Small intestine (tissue), 7 donors: ENCODE measurements at regions not wholly inside any gene's neighbourhood (a gene's known extent, or its start where the extent isn't known, plus 50 kb on each side); places are given as distances from the start of the nearest gene placed in this dataset.

Experiments used
- DNase-seq, 2 donors: peaks; one replicate each; pipeline versions ENCODE4 v3.0.0 to v3.0.0-alpha.2; 2013
- FAIRE-seq: peaks from 2 replicates; lab custom pipeline; 2012; peaks lifted over from hg19 to GRCh38; lab: Jason Lieb, UNC
- H3K27ac ChIP-seq, 3 donors: one replicate each; pipeline ENCODE4 v1.5.1; 2013; ENCODE audit warnings: low read length in 2 of 3, mild to moderate bottlenecking in 2 of 3, control low read depth in 1 of 3, inconsistent platforms in 1 of 3, low read depth in 1 of 3, moderate library complexity in 1 of 3
- H3K27me3 ChIP-seq, 3 donors: one replicate each; pipeline ENCODE4 v1.6.1; 2013; ENCODE audit warnings: low read length in 3 of 3, inconsistent platforms in 1 of 3; ENCODE audit not compliant: control insufficient read depth in 3 of 3, insufficient read depth in 3 of 3
- H3K36me3 ChIP-seq, 3 donors: one replicate each; pipeline ENCODE4 v1.6.1; 2013; ENCODE audit warnings: low read length in 3 of 3, inconsistent platforms in 1 of 3, low read depth in 1 of 3, mild to moderate bottlenecking in 1 of 3, moderate library complexity in 1 of 3; ENCODE audit not compliant: control insufficient read depth in 3 of 3, insufficient read depth in 2 of 3
- H3K4me1 ChIP-seq, 3 donors: one replicate each; pipeline ENCODE4 v1.6.1; 2013; ENCODE audit warnings: low read length in 2 of 3, inconsistent platforms in 1 of 3, low read depth in 1 of 3, mild to moderate bottlenecking in 1 of 3, moderate library complexity in 1 of 3; ENCODE audit not compliant: control insufficient read depth in 3 of 3, insufficient read depth in 2 of 3
- H3K4me3 ChIP-seq, 3 donors: one replicate each; pipeline ENCODE4 v1.5.1; 2013; ENCODE audit warnings: low read length in 3 of 3, control low read depth in 1 of 3, inconsistent platforms in 1 of 3, low read depth in 1 of 3, mild to moderate bottlenecking in 1 of 3, moderate library complexity in 1 of 3
- H3K9me3 ChIP-seq, 2 donors: one replicate each; pipeline ENCODE4 v1.6.1; 2013; ENCODE audit warnings: low read depth in 1 of 2, low read length in 1 of 2; ENCODE audit not compliant: control insufficient read depth in 2 of 2, insufficient read depth in 1 of 2
- WGBS, 3 donors: extraction: QIAGEN DNeasy Blood & Tissue Kit; methylation state at CpG; one replicate each; pipeline ENCODE4 v1.1.7; 2013; 5-methylcytosine and 5-hydroxymethylcytosine counted together
- donor health status: healthy with polysubstance abuse.
- donor health status: control.
- donor health status: control.
- donor health status: Bipolar disorder and iron deficiency.
- donor health status: healthy.

DNA sequence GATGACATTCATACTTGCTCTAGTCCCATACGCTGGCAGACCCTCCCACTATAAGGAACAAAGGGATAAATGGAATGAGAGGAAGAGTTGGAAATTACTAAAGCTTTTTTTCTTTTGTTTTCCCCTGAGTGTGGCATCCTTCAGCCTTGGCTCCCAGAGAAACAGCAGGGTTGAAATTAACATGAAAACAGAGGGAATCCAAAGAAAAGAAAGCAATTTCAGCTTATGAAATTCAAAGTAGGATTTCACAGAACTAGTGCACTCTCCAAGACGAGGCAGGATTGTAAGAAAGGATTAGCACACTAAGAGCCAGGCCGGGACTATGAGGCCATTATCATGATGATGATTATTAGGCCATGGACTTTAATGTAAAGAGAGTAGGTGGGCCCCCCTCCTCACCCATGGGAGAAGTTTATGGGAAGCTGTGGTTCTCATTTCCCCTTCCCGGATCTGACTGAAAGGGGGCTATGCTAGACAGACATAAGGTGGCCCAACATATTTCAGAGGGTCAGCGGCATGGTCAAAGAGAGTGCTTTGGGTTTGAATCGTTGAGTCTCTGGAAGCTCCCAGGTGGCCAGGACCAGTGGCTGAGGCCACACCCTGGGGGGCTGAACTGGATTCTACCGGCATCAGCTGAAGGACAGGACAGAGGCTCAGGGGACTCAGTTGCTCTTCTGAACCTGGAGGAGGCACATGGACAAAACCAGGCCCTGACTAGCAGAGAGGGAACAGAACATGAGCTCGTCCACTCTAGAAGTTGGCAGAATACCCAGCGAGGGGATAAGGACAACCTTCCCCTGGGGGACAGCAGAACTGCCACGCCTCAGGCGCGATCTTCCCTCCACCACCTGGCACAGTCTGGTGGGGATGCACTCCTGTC lies 100.1 kb upstream of the ARL4C start:
- Histone ChIP-seq H3K9me3 (no peaks in the 10 kb centered on the region), H3K27ac (no peak overlapping the region), H3K4me1 (no peaks in the 10 kb centered on the region), H3K4me3 (no peak overlapping the region), H3K36me3 (no peaks in the 10 kb centered on the region), H3K27me3 (no peaks in the 10 kb centered on the region)
- 70 to 81% (median 78%) methylated on average over 12 of the region's 12 CpGs for whole genome bisulfite sequencing, 3 donors
- DNase-seq (no peak), FAIRE-seq (no peak)

GRCh38 chr2:234595829-234596228 lies 98.9 kb upstream of the ARL4C start:
- 66 to 79% (median 75%) methylated on average over 3 of the region's 3 CpGs for WGBS, 3 donors
- Histone ChIP-seq H3K36me3 (no peaks in the 10 kb centered on the region), H3K27ac (no peak overlapping the region), H3K27me3 (peaks cover 0 to under 1% (median 0%) of the 10 kb centered on the region in 3 donors), H3K4me3 (no peak overlapping the region), H3K9me3 (no peaks in the 10 kb centered on the region), H3K4me1 (no peaks in the 10 kb centered on the region)
- no peak for FAIRE-seq
- no peak for DNase-seq

DNA sequence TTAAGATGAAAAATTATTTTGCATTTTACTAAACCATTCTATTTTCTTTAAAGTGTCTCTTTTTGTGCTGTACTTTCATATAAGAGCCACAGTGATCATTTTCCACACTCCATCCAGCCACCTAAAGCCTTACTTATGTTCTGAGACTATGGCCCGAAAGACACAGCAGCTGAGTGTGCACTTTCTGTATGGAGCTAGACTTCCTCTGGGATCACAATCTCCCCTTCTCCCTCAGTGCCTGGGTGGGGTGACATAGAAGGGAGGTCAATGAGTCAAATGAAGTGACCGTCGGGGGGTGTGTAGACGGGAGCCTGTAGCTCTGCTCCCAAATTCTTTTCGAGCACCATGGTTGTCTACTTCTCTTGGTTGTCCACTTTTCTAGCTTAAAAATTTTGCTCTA lies 97.8 kb upstream of the ARL4C start:
- WGBS, 3 donors, result 92 to 97% (median 96%) methylated on average over 5 of the region's 5 CpGs
- no peak overlapping the region for H3K27ac ChIP-seq
- H3K4me3 ChIP-seq, result no peak overlapping the region
- no peaks in the 10 kb centered on the region for H3K4me1 ChIP-seq
- H3K9me3 ChIP-seq, result no peaks in the 10 kb centered on the region
- FAIRE-seq (no peak), DNase-seq (no peak)
- no peaks in the 10 kb centered on the region for H3K36me3 ChIP-seq
- peaks cover 0 to 4% (median 0%) of the 10 kb centered on the region in 3 donors for H3K27me3 ChIP-seq

DNA sequence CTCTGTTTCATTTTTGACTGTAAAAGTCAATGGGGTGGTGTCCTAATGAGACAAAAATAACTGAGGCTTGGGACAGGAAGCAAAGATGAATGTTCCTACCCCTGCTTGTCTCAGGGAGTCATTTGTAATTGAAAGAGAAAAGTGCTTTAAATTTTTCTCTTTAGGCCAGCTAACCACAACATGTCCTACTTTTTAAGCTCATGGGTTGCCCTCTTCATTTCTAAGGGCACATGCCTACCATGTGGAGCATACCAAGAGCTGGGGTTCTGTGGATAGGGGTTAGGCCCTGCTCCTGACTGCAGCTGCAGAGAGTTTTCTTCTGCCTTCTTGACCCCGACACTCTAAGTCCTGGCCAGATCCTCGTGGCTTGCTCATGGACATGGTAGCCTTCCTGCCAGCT lies 96.8 kb upstream of the ARL4C start:
- H3K27me3 ChIP-seq, result peaks cover 0 to 4% (median 0%) of the 10 kb centered on the region in 3 donors
- no peak for FAIRE-seq
- no peaks in the 10 kb centered on the region for H3K9me3 ChIP-seq
- H3K4me1 ChIP-seq, result no peaks in the 10 kb centered on the region
- 59 to 83% (median 60%) methylated on average over 2 of the region's 2 CpGs for WGBS, 3 donors
- no peak overlapping the region for H3K27ac ChIP-seq
- H3K4me3 ChIP-seq, result no peak overlapping the region
- no peak for DNase-seq
- H3K36me3 ChIP-seq, result no peaks in the 10 kb centered on the region

DNA sequence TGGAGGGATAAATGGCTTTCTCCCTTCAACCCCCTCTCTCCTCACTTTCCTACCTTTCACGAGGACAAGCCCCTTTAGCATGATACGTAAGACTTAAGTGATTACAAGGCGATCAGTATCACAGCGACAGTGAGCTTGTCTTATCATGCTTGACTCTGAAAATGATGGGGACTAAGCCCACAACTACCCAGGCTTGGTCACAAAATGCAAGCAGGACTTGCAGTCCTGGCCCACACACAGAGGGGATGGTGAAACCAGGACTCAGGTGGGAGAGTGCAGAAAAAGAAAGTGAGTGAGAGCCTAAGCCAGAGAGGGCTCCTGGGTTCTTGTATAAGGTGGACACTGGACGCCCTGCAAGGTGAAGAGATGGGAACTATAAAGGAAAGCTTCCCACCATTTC lies 95.7 kb upstream of the ARL4C start:
- Histone ChIP-seq H3K27ac (no peak overlapping the region), H3K4me1 (no peaks in the 10 kb centered on the region), H3K4me3 (no peak overlapping the region), H3K9me3 (no peaks in the 10 kb centered on the region), H3K36me3 (no peaks in the 10 kb centered on the region), H3K27me3 (peaks cover 0 to 4% (median 0%) of the 10 kb centered on the region in 3 donors)
- DNase-seq, result no peak
- no peak for FAIRE-seq
- WGBS, 3 donors, result 88 to 90% (median 88%) methylated on average over 5 of the region's 5 CpGs

- H3K4me1 ChIP-seq, result no peaks in the 10 kb centered on the region
- no peak overlapping the region for H3K4me3 ChIP-seq
- H3K9me3 ChIP-seq, result no peaks in the 10 kb centered on the region
- peaks cover 0 to 4% (median 0%) of the 10 kb centered on the region in 3 donors for H3K27me3 ChIP-seq
- no peak overlapping the region for H3K27ac ChIP-seq
- no peaks in the 10 kb centered on the region for H3K36me3 ChIP-seq
- FAIRE-seq (no peak), DNase-seq (no peak)
- WGBS, 3 donors, result 75 to 84% (median 79%) methylated on average over 3 of the region's 3 CpGs
Measured at GRCh38 chr2:234590076-234590475, 93.2 kb upstream of the ARL4C start.

- Histone ChIP-seq H3K4me3 (no peak overlapping the region), H3K27me3 (peaks cover 0 to 4% (median 0%) of the 10 kb centered on the region in 3 donors), H3K36me3 (no peaks in the 10 kb centered on the region), H3K27ac (no peak overlapping the region), H3K4me1 (no peaks in the 10 kb centered on the region), H3K9me3 (no peaks in the 10 kb centered on the region)
- WGBS, 3 donors, result 89 to 96% (median 93%) methylated on average over 4 of the region's 4 CpGs
- DNase-seq (no peak), FAIRE-seq (no peak)
Measured at GRCh38 chr2:234588054-234588430, 91.2 kb upstream of the ARL4C start.

DNA sequence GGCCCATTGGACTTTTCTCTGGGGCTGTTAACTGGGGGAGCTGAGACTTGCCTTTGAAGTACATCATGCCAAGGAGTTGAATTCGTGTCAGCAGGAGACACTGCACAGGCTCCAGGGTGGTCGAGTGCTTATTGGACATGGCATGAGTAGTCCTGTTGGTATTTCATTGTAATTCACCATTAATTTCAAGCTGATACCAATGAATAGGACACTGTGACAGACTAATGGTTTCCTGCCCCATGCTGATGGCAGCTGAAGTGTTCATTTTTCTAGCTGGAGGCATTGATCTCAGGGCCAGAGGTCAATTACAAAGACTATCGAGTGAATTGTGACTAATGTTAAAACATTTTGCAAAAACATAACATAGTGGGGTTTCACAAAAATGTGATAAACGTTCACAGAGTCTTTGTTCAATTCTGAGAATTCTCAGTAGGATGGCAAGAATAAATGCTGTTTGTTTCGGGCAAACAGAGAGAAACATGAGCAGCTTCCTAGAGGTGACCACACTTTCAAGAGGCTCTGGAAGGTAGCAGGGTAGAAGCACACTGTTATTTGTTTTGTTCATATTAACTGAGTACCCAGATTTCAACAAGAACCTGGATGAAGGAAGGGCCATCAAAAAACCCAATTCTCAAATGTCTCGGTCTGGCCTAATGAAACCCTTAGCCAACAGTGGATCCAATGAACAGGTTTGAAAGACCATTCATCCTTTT lies 90.6 kb upstream of the ARL4C start:
- no peaks in the 10 kb centered on the region for H3K9me3 ChIP-seq
- H3K27me3 ChIP-seq, result peaks cover 0 to 4% (median 0%) of the 10 kb centered on the region in 3 donors
- H3K4me3 ChIP-seq, result no peak overlapping the region
- H3K27ac ChIP-seq, result no peak overlapping the region
- no peaks in the 10 kb centered on the region for H3K4me1 ChIP-seq
- no peaks in the 10 kb centered on the region for H3K36me3 ChIP-seq
- 73 to 79% (median 77%) methylated on average over 6 of the region's 6 CpGs for WGBS, 3 donors
- no peak for FAIRE-seq
- DNase-seq, result no peak
